WERI-Rb-1 (cell line): ENCODE measurements at regions not wholly inside any gene's neighbourhood (a gene's known extent, or its start where the extent isn't known, plus 50 kb on each side); places are given as distances from the start of the nearest gene placed in this dataset.

Experiments used
- DNase-seq: peaks from one replicate; pipeline ENCODE4 v3.0.0-alpha.2; 2020
- H3K27ac ChIP-seq: fragments of 250-450 bp; sonication (Bioruptor Pico); 2 replicates; pipeline ENCODE4 v1.5.1; 2020; ENCODE audit warnings: mild to moderate bottlenecking, moderate library complexity
- H3K27me3 ChIP-seq: fragments of 250-450 bp; sonication (Bioruptor Pico); 2 replicates; pipeline ENCODE4 v1.5.1; 2021; ENCODE audit warnings: mild to moderate bottlenecking, low read depth, moderate library complexity; ENCODE audit not compliant: insufficient read depth, severe bottlenecking
- H3K36me3 ChIP-seq: fragments of 250-450 bp; sonication (Bioruptor Pico); 2 replicates; pipeline ENCODE4 v1.5.1; 2020; ENCODE audit warnings: mild to moderate bottlenecking, moderate library complexity
- H3K4me3 ChIP-seq: 2 replicates; pipeline ENCODE4 v1.5.1; 2011; ENCODE audit warnings: low read depth, mild to moderate bottlenecking, control low read depth, low read length
- H3K9me3 ChIP-seq: fragments of 250-450 bp; sonication (Bioruptor Pico); 2 replicates; pipeline ENCODE4 v1.5.1; 2021; ENCODE audit warnings: mild to moderate bottlenecking, moderate library complexity; ENCODE audit not compliant: severe bottlenecking
- CTCF ChIP-seq: IDR thresholded peaks from 2 replicates; pipeline ENCODE4 v1.5.1; 2011; ENCODE audit warnings: low read depth, mild to moderate bottlenecking, control low read depth, inconsistent platforms, low read length

- H3K9me3 ChIP-seq = no peaks in the 10 kb centered on the region
- DNase-seq = no peak
- H3K4me3 ChIP-seq = no peak overlapping the region
- no peaks in the 10 kb centered on the region for H3K36me3 ChIP-seq
- H3K27ac ChIP-seq = no peak overlapping the region
- no peak for TF ChIP-seq CTCF
- no peaks in the 10 kb centered on the region for H3K27me3 ChIP-seq
Measured at GRCh38 chr18:73900106-73900835, 247.4 kb downstream of the FBXO15 start.

GRCh38 chr18:73897517-73897916 is 250.1 kb downstream of the FBXO15 start:
- no peak for DNase-seq
- TF ChIP-seq CTCF = no peak
- H3K4me3 ChIP-seq = no peak overlapping the region
- no peaks in the 10 kb centered on the region for H3K36me3 ChIP-seq
- H3K9me3 ChIP-seq = no peaks in the 10 kb centered on the region
- H3K27ac ChIP-seq = no peak overlapping the region
- H3K27me3 ChIP-seq = no peaks in the 10 kb centered on the region

- no peaks in the 10 kb centered on the region for H3K27me3 ChIP-seq
- H3K36me3 ChIP-seq = no peaks in the 10 kb centered on the region
- no peak overlapping the region for H3K4me3 ChIP-seq
- no peak for TF ChIP-seq CTCF
- no peak for DNase-seq
- H3K27ac ChIP-seq = no peak overlapping the region
- H3K9me3 ChIP-seq = no peaks in the 10 kb centered on the region
Measured at GRCh38 chr18:73896685-73897084, 250.9 kb downstream of the FBXO15 start.

GRCh38 chr18:73895701-73896100 is 251.9 kb downstream of the FBXO15 start:
- Histone ChIP-seq H3K4me3 (no peak overlapping the region), H3K9me3 (no peaks in the 10 kb centered on the region), H3K36me3 (no peaks in the 10 kb centered on the region), H3K27me3 (no peaks in the 10 kb centered on the region), H3K27ac (no peak overlapping the region)
- no peak for TF ChIP-seq CTCF
- DNase-seq = no peak

- TF ChIP-seq CTCF = no peak
- Histone ChIP-seq H3K4me3 (no peak overlapping the region), H3K9me3 (no peaks in the 10 kb centered on the region), H3K27ac (no peak overlapping the region), H3K27me3 (no peaks in the 10 kb centered on the region), H3K36me3 (no peaks in the 10 kb centered on the region)
- no peak for DNase-seq
Measured at GRCh38 chr18:73893880-73894279, 253.8 kb downstream of the FBXO15 start.
